Muscle of leg (tissue), 3 donors: ENCODE measurements at regions not wholly inside any gene's neighbourhood (a gene's known extent, or its start where the extent isn't known, plus 50 kb on each side); places are given as distances from the start of the nearest gene placed in this dataset.

ENCODE experiments used
- DNase-seq: peaks from one replicate; pipeline ENCODE4 v3.0.0; 2013
- H3K27ac ChIP-seq: one replicate; pipeline ENCODE4 v1.5.1; 2013; ENCODE audit warnings: mild to moderate bottlenecking, low read length, control low read depth
- H3K27me3 ChIP-seq: one replicate; pipeline ENCODE4 v1.6.1; 2013; ENCODE audit warnings: low read length; ENCODE audit not compliant: control insufficient read depth, insufficient read depth
- H3K36me3 ChIP-seq: one replicate; pipeline ENCODE4 v1.6.1; 2013; ENCODE audit warnings: low read length; ENCODE audit not compliant: control insufficient read depth, insufficient read depth
- H3K4me1 ChIP-seq: one replicate; pipeline ENCODE4 v1.6.1; 2013; ENCODE audit warnings: low read length; ENCODE audit not compliant: control insufficient read depth, insufficient read depth
- H3K4me3 ChIP-seq: one replicate; pipeline ENCODE4 v1.5.1; 2013; ENCODE audit warnings: low read length, control low read depth
- H3K9me3 ChIP-seq: replicated peaks from 2 replicates; pipeline ENCODE4 v1.6.1; 2013; ENCODE audit warnings: low read depth, low read length; ENCODE audit not compliant: control insufficient read depth
- WGBS: methylation state at CpG from one replicate; pipeline ENCODE4 v1.1.5; 2013; ENCODE audit warnings: missing lambda C conversion rate; ENCODE audit not compliant: insufficient coverage; 5-methylcytosine and 5-hydroxymethylcytosine counted together

GRCh38 chr17:53891726-53892125, 69.0 kb downstream of the KIF2B start:
- no peaks in the 10 kb centered on the region for H3K4me1 ChIP-seq
- no peaks in the 10 kb centered on the region for H3K27me3 ChIP-seq
- peaks cover 5% of the 10 kb centered on the region for H3K9me3 ChIP-seq
- no peak for DNase-seq
- no peak overlapping the region for H3K27ac ChIP-seq
- WGBS = 63% methylated on average over 3 of the region's 4 CpGs
- H3K36me3 ChIP-seq = no peaks in the 10 kb centered on the region
- H3K4me3 ChIP-seq = no peak overlapping the region

- no peaks in the 10 kb centered on the region for H3K4me1 ChIP-seq
- H3K4me3 ChIP-seq = no peak overlapping the region
- H3K36me3 ChIP-seq = no peaks in the 10 kb centered on the region
- H3K27me3 ChIP-seq = no peaks in the 10 kb centered on the region
- H3K9me3 ChIP-seq = peaks cover 5% of the 10 kb centered on the region
- WGBS = no CpG with 5 or more reads among the region's 3 CpGs
- no peak for DNase-seq
- H3K27ac ChIP-seq = no peak overlapping the region
Observed at GRCh38 chr17:53892222-53892621, 69.5 kb downstream of the KIF2B start.

GRCh38 chr17:53894591-53894990, 71.9 kb downstream of the KIF2B start:
- Histone ChIP-seq H3K4me1 (no peaks in the 10 kb centered on the region), H3K27ac (no peak overlapping the region), H3K27me3 (no peaks in the 10 kb centered on the region), H3K4me3 (no peak overlapping the region), H3K9me3 (peaks cover 2% of the 10 kb centered on the region), H3K36me3 (no peaks in the 10 kb centered on the region)
- no peak for DNase-seq
- WGBS = no CpG with 5 or more reads among the region's 1 CpG

- no peak for DNase-seq
- Histone ChIP-seq H3K9me3 (peaks cover 2% of the 10 kb centered on the region), H3K4me1 (no peaks in the 10 kb centered on the region), H3K36me3 (no peaks in the 10 kb centered on the region), H3K4me3 (no peak overlapping the region), H3K27me3 (no peaks in the 10 kb centered on the region), H3K27ac (no peak overlapping the region)
- WGBS = no CpG with 5 or more reads among the region's 1 CpG
Observed at GRCh38 chr17:53896047-53896446, 73.3 kb downstream of the KIF2B start.

GRCh38 chr17:53900951-53901350, 78.2 kb downstream of the KIF2B start:
- Histone ChIP-seq H3K36me3 (no peaks in the 10 kb centered on the region), H3K4me3 (no peak overlapping the region), H3K4me1 (no peaks in the 10 kb centered on the region), H3K27me3 (no peaks in the 10 kb centered on the region), H3K27ac (no peak overlapping the region), H3K9me3 (peaks cover 3% of the 10 kb centered on the region)
- no CpG with 5 or more reads among the region's 1 CpG for WGBS
- DNase-seq = no peak

- Histone ChIP-seq H3K27ac (no peak overlapping the region), H3K4me1 (no peaks in the 10 kb centered on the region), H3K36me3 (no peaks in the 10 kb centered on the region), H3K9me3 (no peaks in the 10 kb centered on the region), H3K4me3 (no peak overlapping the region), H3K27me3 (no peaks in the 10 kb centered on the region)
- DNase-seq = no peak
- no CpG with 5 or more reads among the region's 1 CpG for WGBS
Observed at GRCh38 chr17:53907435-53907834, 84.7 kb downstream of the KIF2B start.

- no CpG with 5 or more reads among the region's 3 CpGs for WGBS
- Histone ChIP-seq H3K27ac (no peak overlapping the region), H3K9me3 (no peaks in the 10 kb centered on the region), H3K4me1 (no peaks in the 10 kb centered on the region), H3K27me3 (no peaks in the 10 kb centered on the region), H3K4me3 (no peak overlapping the region), H3K36me3 (no peaks in the 10 kb centered on the region)
- DNase-seq = no peak
Observed at GRCh38 chr17:53909802-53910201, 87.1 kb downstream of the KIF2B start.

- no peak for DNase-seq
- 73% methylated on average over 1 of the region's 1 CpG for WGBS
Observed at GRCh38 chr17:53912117-53912516, 89.4 kb downstream of the KIF2B start.

GRCh38 chr17:53919356-53919755, 96.6 kb downstream of the KIF2B start:
- no peak for DNase-seq
- no peaks in the 10 kb centered on the region for H3K4me1 ChIP-seq
- H3K27ac ChIP-seq = no peak overlapping the region
- no peaks in the 10 kb centered on the region for H3K9me3 ChIP-seq
- WGBS = no CpG with 5 or more reads among the region's 1 CpG
- no peaks in the 10 kb centered on the region for H3K36me3 ChIP-seq
- no peak overlapping the region for H3K4me3 ChIP-seq
- H3K27me3 ChIP-seq = no peaks in the 10 kb centered on the region

More at GRCh38 chr17:53912117-53912516, 89.4 kb downstream of the KIF2B start:
- H3K36me3 ChIP-seq = no peaks in the 10 kb centered on the region
- H3K4me3 ChIP-seq = no peak overlapping the region
- no peak overlapping the region for H3K27ac ChIP-seq
- H3K4me1 ChIP-seq = no peaks in the 10 kb centered on the region
- H3K9me3 ChIP-seq = no peaks in the 10 kb centered on the region
- H3K27me3 ChIP-seq = no peaks in the 10 kb centered on the region

GRCh38 chr17:53924530-53925455, 102.1 kb downstream of the KIF2B start:
- DNase-seq = no peak
- 31% methylated on average over 2 of the region's 4 CpGs for WGBS
- Histone ChIP-seq H3K4me1 (no peaks in the 10 kb centered on the region), H3K27me3 (no peaks in the 10 kb centered on the region), H3K36me3 (no peaks in the 10 kb centered on the region), H3K9me3 (no peaks in the 10 kb centered on the region), H3K27ac (no peak overlapping the region), H3K4me3 (no peak overlapping the region)
